Lung (tissue), 11 donors: ENCODE measurements at regions not wholly inside any gene's neighbourhood (a gene's known extent, or its start where the extent isn't known, plus 50 kb on each side); places are given as distances from the start of the nearest gene placed in this dataset.

Experiments used
- ATAC-seq: fragments of 200-7000 bp; cut with Tn5 transposase; one replicate; pipeline ENCODE4 v1.9.1; 2020; ENCODE audit warnings: moderate number of reproducible peaks; ENCODE audit not compliant: insufficient read depth, low FRiP score
- DNase-seq, 3 donors: peaks; one replicate each; pipeline ENCODE4 v3.0.0-alpha.2; 2013 to 2017
- H3K27ac ChIP-seq, 2 donors: one replicate each; pipeline ENCODE4 v1.5.1; 2013; ENCODE audit warnings: mild to moderate bottlenecking in 2 of 2, moderate library complexity in 2 of 2, control low read depth in 1 of 2, inconsistent platforms in 1 of 2, low read depth in 1 of 2, low read length in 1 of 2
- H3K27me3 ChIP-seq, 3 donors: one replicate each; pipeline ENCODE4 v1.5.1; 2013; ENCODE audit warnings: low read length in 2 of 3; ENCODE audit not compliant: control insufficient read depth in 3 of 3, insufficient read depth in 3 of 3
- H3K36me3 ChIP-seq, 4 donors: one replicate each; pipeline ENCODE4 v1.5.1; 2013; ENCODE audit warnings: low read length in 4 of 4, mild to moderate bottlenecking in 1 of 4, moderate library complexity in 1 of 4; ENCODE audit not compliant: control insufficient read depth in 4 of 4, insufficient read depth in 4 of 4
- H3K4me1 ChIP-seq, 5 donors: one replicate each; pipeline ENCODE4 v1.5.1; 2013; ENCODE audit warnings: low read length in 5 of 5, mild to moderate bottlenecking in 2 of 5, moderate library complexity in 1 of 5; ENCODE audit not compliant: control insufficient read depth in 5 of 5, insufficient read depth in 5 of 5
- H3K4me3 ChIP-seq: one replicate; pipeline ENCODE4 v1.5.1; 2013; ENCODE audit warnings: mild to moderate bottlenecking, control low read depth, moderate library complexity
- H3K9ac ChIP-seq, 2 donors: one replicate each; pipeline ENCODE4 v1.5.1; 2013; ENCODE audit warnings: low read length in 2 of 2, control low read depth in 1 of 2; ENCODE audit not compliant: insufficient read depth in 1 of 2
- H3K9me3 ChIP-seq, 4 donors: one replicate each; pipeline ENCODE4 v1.5.1; 2013; ENCODE audit warnings: low read length in 3 of 4, mild to moderate bottlenecking in 1 of 4, moderate library complexity in 1 of 4; ENCODE audit not compliant: control insufficient read depth in 4 of 4, insufficient read depth in 3 of 4
- CTCF ChIP-seq: IDR thresholded peaks from 2 replicates; pipeline ENCODE4 v1.5.1; 2012; ENCODE audit warnings: mild to moderate bottlenecking; ENCODE audit errors: control extremely low read depth, extremely low read depth
- WGBS, 2 donors: extraction: QIAGEN DNeasy Blood & Tissue Kit; methylation state at CpG; one replicate each; pipeline ENCODE4 v1.1.7; 2013; 5-methylcytosine and 5-hydroxymethylcytosine counted together
- donor health status: control.
- donor health status: control.
- donor health status: Bipolar disorder and iron deficiency.
- donor health status: healthy.
- donor health status: DM: yes; HTN: yes; CAD: no.

GRCh38 chr1:228983231-228983660 lies 248.0 kb downstream of the RHOU start:
- Histone ChIP-seq H3K27me3 (no peaks in the 10 kb centered on the region), H3K9ac (no peak overlapping the region), H3K36me3 (no peaks in the 10 kb centered on the region), H3K27ac (no peak overlapping the region), H3K4me1 (peaks cover 0 to 62% (median 28%) of the 10 kb centered on the region in 5 donors), H3K4me3 (no peak overlapping the region), H3K9me3 (no peaks in the 10 kb centered on the region)
- WGBS, 2 donors: 79 to 83% methylated on average over 6 of the region's 6 CpGs
- no peak for ATAC-seq
- TF ChIP-seq CTCF: no peak
- no peak for DNase-seq

GRCh38 chr1:228983661-228984060 lies 248.4 kb downstream of the RHOU start:
- DNase-seq: no peak
- TF ChIP-seq CTCF: no peak
- Histone ChIP-seq H3K36me3 (no peaks in the 10 kb centered on the region), H3K9me3 (no peaks in the 10 kb centered on the region), H3K4me3 (no peak overlapping the region), H3K27me3 (no peaks in the 10 kb centered on the region), H3K4me1 (peaks cover 0 to 62% (median 27%) of the 10 kb centered on the region in 5 donors), H3K27ac (no peak overlapping the region), H3K9ac (no peak overlapping the region)
- WGBS, 2 donors: 59 to 68% methylated on average over 4 of the region's 4 CpGs
- no peak for ATAC-seq

GRCh38 chr1:228984107-228984506 lies 248.8 kb downstream of the RHOU start:
- Histone ChIP-seq H3K27me3 (no peaks in the 10 kb centered on the region), H3K4me3 (no peak overlapping the region), H3K9ac (no peak overlapping the region), H3K4me1 (peaks cover 0 to 62% (median 27%) of the 10 kb centered on the region in 5 donors), H3K9me3 (no peaks in the 10 kb centered on the region), H3K36me3 (no peaks in the 10 kb centered on the region), H3K27ac (no peak overlapping the region)
- ATAC-seq: no peak
- DNase-seq: no peak
- WGBS, 2 donors: 89 to 97% methylated on average over 1 of the region's 1 CpG
- TF ChIP-seq CTCF: no peak
